ENCODE measurements at regions not wholly inside any gene's neighbourhood (a gene's known extent, or its start where the extent isn't known, plus 50 kb on each side); places are given as distances from the start of the nearest gene placed in this dataset.

- TF ChIP-seq POLR2A (IDR thresholded peaks at IDR 0.05) = no peak
- TF ChIP-seq, protein P1, sequence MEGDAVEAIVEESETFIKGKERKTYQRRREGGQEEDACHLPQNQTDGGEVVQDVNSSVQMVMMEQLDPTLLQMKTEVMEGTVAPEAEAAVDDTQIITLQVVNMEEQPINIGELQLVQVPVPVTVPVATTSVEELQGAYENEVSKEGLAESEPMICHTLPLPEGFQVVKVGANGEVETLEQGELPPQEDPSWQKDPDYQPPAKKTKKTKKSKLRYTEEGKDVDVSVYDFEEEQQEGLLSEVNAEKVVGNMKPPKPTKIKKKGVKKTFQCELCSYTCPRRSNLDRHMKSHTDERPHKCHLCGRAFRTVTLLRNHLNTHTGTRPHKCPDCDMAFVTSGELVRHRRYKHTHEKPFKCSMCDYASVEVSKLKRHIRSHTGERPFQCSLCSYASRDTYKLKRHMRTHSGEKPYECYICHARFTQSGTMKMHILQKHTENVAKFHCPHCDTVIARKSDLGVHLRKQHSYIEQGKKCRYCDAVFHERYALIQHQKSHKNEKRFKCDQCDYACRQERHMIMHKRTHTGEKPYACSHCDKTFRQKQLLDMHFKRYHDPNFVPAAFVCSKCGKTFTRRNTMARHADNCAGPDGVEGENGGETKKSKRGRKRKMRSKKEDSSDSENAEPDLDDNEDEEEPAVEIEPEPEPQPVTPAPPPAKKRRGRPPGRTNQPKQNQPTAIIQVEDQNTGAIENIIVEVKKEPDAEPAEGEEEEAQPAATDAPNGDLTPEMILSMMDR (IDR thresholded peaks at IDR 0.05) = no peak
- TF ChIP-seq EP300 (IDR thresholded peaks at IDR 0.05) = no peak
- TF ChIP-seq POLR2AphosphoS5 (IDR thresholded peaks at IDR 0.05) = no peak
These were observed 158.8 kb upstream of the IQSEC1 start for GRCh38 chr3:13231781-13232666.

All from stomach (tissue), 4 donors.